ENCODE measurements at regions not wholly inside any gene's neighbourhood (a gene's known extent, or its start where the extent isn't known, plus 50 kb on each side); places are given as distances from the start of the nearest gene placed in this dataset.
"Not testable (repeated sequence)": the region's sequence is repeated elsewhere in the genome, so short reads cannot be mapped to it uniquely, and the experiment has no call there.

DNA sequence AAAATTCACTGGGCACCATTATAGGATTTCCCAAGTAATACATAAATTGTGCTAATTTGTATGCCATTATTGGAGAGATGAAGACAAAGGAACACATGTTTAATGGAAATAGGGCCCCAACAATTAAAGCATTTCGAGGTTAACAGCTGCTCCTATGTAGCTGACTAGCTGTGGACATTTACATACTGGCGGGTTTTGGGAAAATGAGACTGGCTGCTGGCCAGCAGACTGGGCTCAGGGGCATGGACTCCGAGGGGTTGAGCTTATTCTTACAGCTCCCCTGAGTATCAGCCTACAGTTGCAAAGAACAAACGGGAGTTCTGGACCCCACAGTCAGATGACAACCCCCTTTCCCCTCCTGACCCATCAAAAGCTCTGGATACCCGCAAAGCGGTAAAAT, 91.9 kb upstream of the MYO3A start:
- Histone ChIP-seq H3K9me3 (ENCODE audit: control insufficient read depth in 2 of 2, insufficient read depth in 1 of 2, low read depth in 1 of 2, low read length in 1 of 2) (no peaks in the 10 kb centered on the region), H3K4me3 (ENCODE audit: low read depth in 1 of 3, low read length in 3 of 3) (no peak overlapping the region), H3K27ac (ENCODE audit: low read depth in 1 of 3, low read length in 2 of 3) (no peak overlapping the region), H3K36me3 (ENCODE audit: control insufficient read depth in 3 of 3, insufficient read depth in 2 of 3, low read depth in 1 of 3, low read length in 3 of 3) (no peaks in the 10 kb centered on the region), H3K27me3 (ENCODE audit: control insufficient read depth in 3 of 3, insufficient read depth in 3 of 3, low read length in 3 of 3) (no peaks in the 10 kb centered on the region), H3K4me1 (ENCODE audit: control insufficient read depth in 3 of 3, insufficient read depth in 2 of 3, low read depth in 1 of 3, low read length in 2 of 3) (no peaks in the 10 kb centered on the region)
- FAIRE-seq (no peak), DNase-seq (no peak)
- 67 to 77% (median 74%) methylated on average over 6 of the region's 6 CpGs for WGBS, 3 donors

DNA sequence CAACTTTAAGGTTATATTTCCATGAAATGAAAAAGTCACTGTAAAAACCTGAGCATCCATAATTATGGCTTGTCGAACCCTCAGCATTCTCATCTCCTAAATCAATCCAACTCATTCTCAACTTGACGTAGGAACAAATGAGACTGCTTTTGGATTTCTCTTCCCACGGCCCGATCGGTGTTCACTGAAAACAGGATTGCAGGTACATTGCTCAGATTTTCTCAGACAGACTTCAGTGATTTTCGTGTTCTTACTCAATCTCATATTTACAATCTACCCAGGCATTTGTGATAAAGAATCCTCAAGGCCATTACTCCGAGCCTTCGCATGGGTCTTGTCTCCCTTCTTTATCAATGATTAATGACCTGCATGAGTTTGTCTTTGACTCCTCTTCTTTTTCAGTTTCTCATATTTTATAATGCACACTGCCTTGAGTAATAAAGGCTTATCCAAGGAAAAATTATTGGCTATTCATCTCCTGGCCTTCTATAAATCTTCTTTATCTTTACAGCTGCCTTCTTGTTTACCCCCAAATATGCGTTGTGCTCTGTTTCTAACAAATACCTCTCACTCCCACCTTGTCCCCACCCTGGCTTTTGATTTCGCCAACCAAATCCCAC, 90.4 kb upstream of the MYO3A start:
- Histone ChIP-seq H3K4me1 (ENCODE audit: control insufficient read depth in 3 of 3, insufficient read depth in 2 of 3, low read depth in 1 of 3, low read length in 2 of 3) (no peaks in the 10 kb centered on the region), H3K9me3 (ENCODE audit: control insufficient read depth in 2 of 2, insufficient read depth in 1 of 2, low read depth in 1 of 2, low read length in 1 of 2) (no peaks in the 10 kb centered on the region), H3K27ac (ENCODE audit: low read depth in 1 of 3, low read length in 2 of 3) (no peak overlapping the region), H3K4me3 (ENCODE audit: low read depth in 1 of 3, low read length in 3 of 3) (no peak overlapping the region), H3K36me3 (ENCODE audit: control insufficient read depth in 3 of 3, insufficient read depth in 2 of 3, low read depth in 1 of 3, low read length in 3 of 3) (no peaks in the 10 kb centered on the region), H3K27me3 (ENCODE audit: control insufficient read depth in 3 of 3, insufficient read depth in 3 of 3, low read length in 3 of 3) (no peaks in the 10 kb centered on the region)
- FAIRE-seq (no peak), DNase-seq (no peak)
- 49 to 68% (median 55%) methylated on average over 10 of the region's 10 CpGs for WGBS, 3 donors

DNA sequence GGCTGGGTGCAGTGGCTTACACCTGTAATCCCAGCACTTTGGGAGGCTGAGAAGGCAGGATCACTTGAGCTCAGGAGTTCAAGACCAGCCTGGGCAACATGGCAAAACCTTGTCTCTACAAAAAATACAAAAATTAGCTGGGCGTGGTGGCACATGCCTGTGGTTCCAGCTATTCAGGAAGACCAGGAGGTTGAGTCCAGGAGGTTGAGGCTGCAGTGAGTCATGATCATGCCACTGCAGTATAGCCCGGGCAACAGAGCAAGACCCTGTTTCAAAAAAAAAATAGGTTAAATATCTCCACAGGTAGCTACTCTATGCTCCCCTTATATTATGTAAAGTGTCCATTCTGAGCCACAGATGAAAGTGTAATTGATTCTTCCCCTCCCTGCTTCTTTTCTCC, 89.3 kb upstream of the MYO3A start:
- not testable (repeated sequence) for H3K36me3 ChIP-seq (ENCODE audit: control insufficient read depth in 3 of 3, insufficient read depth in 2 of 3, low read depth in 1 of 3, low read length in 3 of 3); H3K4me1 ChIP-seq (ENCODE audit: control insufficient read depth in 3 of 3, insufficient read depth in 2 of 3, low read depth in 1 of 3, low read length in 2 of 3); H3K9me3 ChIP-seq (ENCODE audit: control insufficient read depth in 2 of 2, insufficient read depth in 1 of 2, low read depth in 1 of 2, low read length in 1 of 2); H3K27ac ChIP-seq (ENCODE audit: low read depth in 1 of 3, low read length in 2 of 3); H3K4me3 ChIP-seq (ENCODE audit: low read depth in 1 of 3, low read length in 3 of 3); FAIRE-seq; H3K27me3 ChIP-seq (ENCODE audit: control insufficient read depth in 3 of 3, insufficient read depth in 3 of 3, low read length in 3 of 3); DNase-seq
- WGBS, 3 donors, result 73 to 86% (median 80%) methylated on average over 2 of the region's 2 CpGs

DNA sequence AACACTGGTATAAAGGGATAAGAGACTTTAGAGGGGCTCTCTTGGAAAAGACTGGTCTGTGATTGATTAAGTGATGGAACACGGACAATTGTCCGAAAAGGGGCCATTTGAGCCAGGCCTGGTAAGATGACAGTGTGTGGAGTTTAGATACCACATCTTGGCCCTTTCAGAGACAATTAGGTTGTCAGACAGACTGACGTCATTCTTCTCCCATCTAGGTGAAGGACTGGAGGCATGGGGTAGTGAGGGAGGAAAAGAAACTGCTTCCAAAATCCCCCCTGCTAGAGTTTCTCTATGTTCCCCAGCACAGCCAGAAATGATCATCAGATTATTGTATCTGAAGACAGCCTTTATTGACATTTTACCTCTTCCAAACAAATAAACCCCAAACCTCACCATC, 84.8 kb upstream of the MYO3A start:
- no peak for FAIRE-seq
- H3K4me3 ChIP-seq (ENCODE audit: low read depth in 1 of 3, low read length in 3 of 3), result no peak overlapping the region
- no peaks in the 10 kb centered on the region for H3K36me3 ChIP-seq (ENCODE audit: control insufficient read depth in 3 of 3, insufficient read depth in 2 of 3, low read depth in 1 of 3, low read length in 3 of 3)
- WGBS, 3 donors, result 81 to 86% (median 85%) methylated on average over 3 of the region's 3 CpGs
- H3K27me3 ChIP-seq (ENCODE audit: control insufficient read depth in 3 of 3, insufficient read depth in 3 of 3, low read length in 3 of 3), result no peaks in the 10 kb centered on the region
- no peak for DNase-seq
- H3K9me3 ChIP-seq (ENCODE audit: control insufficient read depth in 2 of 2, insufficient read depth in 1 of 2, low read depth in 1 of 2, low read length in 1 of 2), result no peaks in the 10 kb centered on the region
- H3K4me1 ChIP-seq (ENCODE audit: control insufficient read depth in 3 of 3, insufficient read depth in 2 of 3, low read depth in 1 of 3, low read length in 2 of 3), result no peaks in the 10 kb centered on the region
- no peak overlapping the region for H3K27ac ChIP-seq (ENCODE audit: low read depth in 1 of 3, low read length in 2 of 3)

DNA sequence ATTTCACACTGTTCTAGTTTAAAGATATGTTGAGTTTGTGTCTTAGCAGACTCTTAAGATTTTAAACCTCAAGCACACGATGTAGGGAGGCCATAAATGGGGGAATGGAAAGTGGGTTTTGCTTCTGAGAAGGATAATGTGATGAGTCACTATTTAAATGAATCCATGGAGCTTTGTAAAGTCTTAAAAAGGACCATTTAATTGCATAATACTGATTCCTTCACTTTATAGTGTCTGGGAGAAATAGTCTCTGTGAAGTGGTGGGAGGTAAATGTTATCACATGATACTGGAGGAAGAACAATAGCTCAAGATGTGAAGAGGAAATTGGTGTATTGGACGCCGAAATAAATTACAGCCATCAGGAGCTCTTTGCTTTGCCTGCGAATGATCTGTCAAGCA, 84.0 kb upstream of the MYO3A start:
- H3K27ac ChIP-seq (ENCODE audit: low read depth in 1 of 3, low read length in 2 of 3), result no peak overlapping the region
- no peaks in the 10 kb centered on the region for H3K9me3 ChIP-seq (ENCODE audit: control insufficient read depth in 2 of 2, insufficient read depth in 1 of 2, low read depth in 1 of 2, low read length in 1 of 2)
- H3K4me3 ChIP-seq (ENCODE audit: low read depth in 1 of 3, low read length in 3 of 3), result no peak overlapping the region
- H3K36me3 ChIP-seq (ENCODE audit: control insufficient read depth in 3 of 3, insufficient read depth in 2 of 3, low read depth in 1 of 3, low read length in 3 of 3), result no peaks in the 10 kb centered on the region
- H3K27me3 ChIP-seq (ENCODE audit: control insufficient read depth in 3 of 3, insufficient read depth in 3 of 3, low read length in 3 of 3), result no peaks in the 10 kb centered on the region
- 42 to 58% (median 56%) methylated on average over 4 of the region's 4 CpGs for WGBS, 3 donors
- FAIRE-seq, result no peak
- no peak for DNase-seq
- no peaks in the 10 kb centered on the region for H3K4me1 ChIP-seq (ENCODE audit: control insufficient read depth in 3 of 3, insufficient read depth in 2 of 3, low read depth in 1 of 3, low read length in 2 of 3)

DNA sequence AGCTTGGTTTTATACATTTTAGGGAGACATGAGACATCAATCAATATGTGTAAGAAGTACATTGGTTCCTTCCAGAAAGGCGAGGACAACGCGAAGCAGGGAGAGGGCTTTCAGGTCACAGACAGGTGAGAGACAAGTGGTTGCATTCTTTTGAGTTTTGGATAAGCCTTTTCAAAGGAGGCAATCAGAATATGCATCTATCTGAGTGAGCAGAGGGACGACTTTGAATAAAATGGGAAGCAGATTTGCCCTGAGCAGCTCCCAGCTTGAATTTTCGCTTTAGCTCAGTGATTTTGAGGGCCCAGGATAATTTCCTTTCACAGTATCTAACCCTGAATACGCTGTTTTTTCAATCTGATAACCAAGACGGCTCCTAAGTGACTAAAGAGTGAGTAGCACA, 82.5 kb upstream of the MYO3A start:
- Histone ChIP-seq H3K27me3 (ENCODE audit: control insufficient read depth in 3 of 3, insufficient read depth in 3 of 3, low read length in 3 of 3) (no peaks in the 10 kb centered on the region), H3K27ac (ENCODE audit: low read depth in 1 of 3, low read length in 2 of 3) (no peak overlapping the region), H3K9me3 (ENCODE audit: control insufficient read depth in 2 of 2, insufficient read depth in 1 of 2, low read depth in 1 of 2, low read length in 1 of 2) (no peaks in the 10 kb centered on the region), H3K36me3 (ENCODE audit: control insufficient read depth in 3 of 3, insufficient read depth in 2 of 3, low read depth in 1 of 3, low read length in 3 of 3) (no peaks in the 10 kb centered on the region), H3K4me1 (ENCODE audit: control insufficient read depth in 3 of 3, insufficient read depth in 2 of 3, low read depth in 1 of 3, low read length in 2 of 3) (no peaks in the 10 kb centered on the region), H3K4me3 (ENCODE audit: low read depth in 1 of 3, low read length in 3 of 3) (no peak overlapping the region)
- FAIRE-seq, result no peak
- 52 to 60% (median 54%) methylated on average over 7 of the region's 7 CpGs for WGBS, 3 donors
- no peak for DNase-seq

DNA sequence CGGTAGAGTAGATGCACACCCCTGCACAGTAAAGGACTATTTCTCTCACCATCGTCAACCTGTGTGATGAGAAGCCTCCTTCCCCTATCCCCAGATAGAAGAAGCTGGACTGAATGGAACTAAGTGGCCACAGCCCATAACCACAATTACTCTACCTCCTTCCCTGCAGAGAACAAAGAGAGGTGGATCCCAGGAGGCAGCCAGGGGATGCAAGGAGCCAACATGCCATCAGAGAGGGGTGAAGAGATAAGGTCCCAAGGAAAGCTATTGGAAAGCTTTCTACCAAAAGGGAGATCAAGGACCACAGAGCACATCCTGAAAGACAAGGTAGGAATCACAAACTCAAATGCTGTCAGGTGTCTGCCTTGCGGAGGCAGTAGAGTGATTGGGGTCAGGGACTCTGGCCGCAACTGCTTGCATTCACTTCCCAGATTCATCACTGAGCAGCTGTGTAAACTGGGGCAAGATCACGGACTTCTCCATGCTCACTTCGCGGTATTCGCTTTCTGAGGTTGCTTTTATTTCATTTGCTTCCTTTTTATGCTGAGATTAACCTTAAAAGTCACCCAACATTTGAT, 81.6 kb upstream of the MYO3A start:
- DNase-seq, result no peak
- FAIRE-seq, result no peak
- WGBS, 3 donors, result 81 to 85% (median 81%) methylated on average over 8 of the region's 8 CpGs

DNA sequence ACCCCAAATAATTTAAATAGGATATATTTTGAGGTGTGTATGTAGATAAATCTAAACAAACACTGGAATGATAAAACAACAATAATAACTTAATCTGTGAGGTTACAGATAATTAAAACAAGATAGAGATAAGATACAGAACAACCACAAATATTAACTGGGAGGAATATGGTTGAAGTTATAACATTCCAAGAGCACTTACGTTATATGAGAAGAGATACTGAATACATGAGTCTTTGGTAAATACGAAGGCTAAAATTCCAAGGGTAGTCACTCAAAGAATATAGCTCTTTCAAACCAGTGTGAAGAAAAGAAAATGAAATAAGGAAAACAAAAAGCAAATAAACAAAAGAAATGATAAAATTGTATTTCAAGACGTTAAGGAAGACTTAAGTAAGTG, 76.0 kb upstream of the MYO3A start:
- Histone ChIP-seq H3K4me3 (ENCODE audit: low read depth in 1 of 3, low read length in 3 of 3) (no peak overlapping the region), H3K9me3 (ENCODE audit: control insufficient read depth in 2 of 2, insufficient read depth in 1 of 2, low read depth in 1 of 2, low read length in 1 of 2) (no peaks in the 10 kb centered on the region), H3K36me3 (ENCODE audit: control insufficient read depth in 3 of 3, insufficient read depth in 2 of 3, low read depth in 1 of 3, low read length in 3 of 3) (no peaks in the 10 kb centered on the region), H3K27ac (ENCODE audit: low read depth in 1 of 3, low read length in 2 of 3) (no peak overlapping the region), H3K27me3 (ENCODE audit: control insufficient read depth in 3 of 3, insufficient read depth in 3 of 3, low read length in 3 of 3) (no peaks in the 10 kb centered on the region), H3K4me1 (ENCODE audit: control insufficient read depth in 3 of 3, insufficient read depth in 2 of 3, low read depth in 1 of 3, low read length in 2 of 3) (no peaks in the 10 kb centered on the region)
- FAIRE-seq (no peak), DNase-seq (no peak)
- 47 to 72% (median 61%) methylated on average over 3 of the region's 3 CpGs for WGBS, 3 donors

More for the DNA sequence above, 81.6 kb upstream of the MYO3A start:
- H3K27ac ChIP-seq (ENCODE audit: low read depth in 1 of 3, low read length in 2 of 3), result no peak overlapping the region
- H3K27me3 ChIP-seq (ENCODE audit: control insufficient read depth in 3 of 3, insufficient read depth in 3 of 3, low read length in 3 of 3), result no peaks in the 10 kb centered on the region
- no peaks in the 10 kb centered on the region for H3K36me3 ChIP-seq (ENCODE audit: control insufficient read depth in 3 of 3, insufficient read depth in 2 of 3, low read depth in 1 of 3, low read length in 3 of 3)
- no peak overlapping the region for H3K4me3 ChIP-seq (ENCODE audit: low read depth in 1 of 3, low read length in 3 of 3)
- no peaks in the 10 kb centered on the region for H3K4me1 ChIP-seq (ENCODE audit: control insufficient read depth in 3 of 3, insufficient read depth in 2 of 3, low read depth in 1 of 3, low read length in 2 of 3)
- H3K9me3 ChIP-seq (ENCODE audit: control insufficient read depth in 2 of 2, insufficient read depth in 1 of 2, low read depth in 1 of 2, low read length in 1 of 2), result no peaks in the 10 kb centered on the region

DNA sequence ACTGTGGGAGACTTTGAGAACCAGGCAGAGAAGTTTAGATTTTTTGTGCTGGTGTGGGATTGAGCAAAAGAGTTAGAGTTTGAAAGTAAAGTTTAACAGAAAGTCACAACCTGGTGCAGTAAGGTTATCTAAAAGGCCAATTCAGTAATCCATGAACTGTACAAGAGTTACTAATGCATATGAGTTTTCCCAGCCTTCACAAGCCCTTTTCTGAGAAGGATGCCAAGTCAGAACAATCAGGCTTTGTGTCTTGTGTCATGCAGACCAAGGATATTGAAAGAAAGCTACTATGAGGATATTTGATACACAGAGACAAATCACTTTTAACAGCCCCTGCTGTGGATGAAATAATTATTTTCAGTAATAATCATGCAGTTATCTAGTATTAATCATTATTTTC, 68.8 kb upstream of the MYO3A start:
- no peaks in the 10 kb centered on the region for H3K36me3 ChIP-seq (ENCODE audit: control insufficient read depth in 3 of 3, insufficient read depth in 2 of 3, low read depth in 1 of 3, low read length in 3 of 3)
- no peaks in the 10 kb centered on the region for H3K27me3 ChIP-seq (ENCODE audit: control insufficient read depth in 3 of 3, insufficient read depth in 3 of 3, low read length in 3 of 3)
- no peak overlapping the region for H3K4me3 ChIP-seq (ENCODE audit: low read depth in 1 of 3, low read length in 3 of 3)
- DNase-seq, result no peak
- no peaks in the 10 kb centered on the region for H3K9me3 ChIP-seq (ENCODE audit: control insufficient read depth in 2 of 2, insufficient read depth in 1 of 2, low read depth in 1 of 2, low read length in 1 of 2)
- H3K4me1 ChIP-seq (ENCODE audit: control insufficient read depth in 3 of 3, insufficient read depth in 2 of 3, low read depth in 1 of 3, low read length in 2 of 3), result no peaks in the 10 kb centered on the region
- H3K27ac ChIP-seq (ENCODE audit: low read depth in 1 of 3, low read length in 2 of 3), result no peak overlapping the region
- FAIRE-seq, result no peak

Measured in small intestine (tissue), 7 donors.